K562 (cell line): ENCODE measurements at regions not wholly inside any gene's neighbourhood (a gene's known extent, or its start where the extent isn't known, plus 50 kb on each side); places are given as distances from the start of the nearest gene placed in this dataset.

ENCODE experiments used
- ARHGAP35 ChIP-seq: fragments of 450-650 bp; IDR thresholded peaks from 2 replicates; pipeline ENCODE4 v1.6.1; 2018; ENCODE audit not compliant: partially characterized antibody
- BACH1 ChIP-seq: fragments of 200-800 bp; sonication (Bioruptor generic); IDR thresholded peaks from 2 replicates; pipeline ENCODE4 v1.6.1; 2016; ENCODE audit warnings: missing genetic modification characterization, missing compliant biosample characterization
- CBFA2T3 ChIP-seq: fragments of 450-650 bp; IDR thresholded peaks from 2 replicates; pipeline ENCODE4 v1.6.1; 2017
- DPF2 ChIP-seq: fragments of 450-650 bp; IDR thresholded peaks from 2 replicates; pipeline ENCODE4 v1.6.1; 2016
- E2F8 ChIP-seq: fragments of 450-650 bp; IDR thresholded peaks from 2 replicates; pipeline ENCODE4 v1.7.1; 2018; ENCODE audit warnings: mild to moderate bottlenecking, low read depth; ENCODE audit not compliant: partially characterized antibody
- E4F1 ChIP-seq: fragments of 250-450 bp; sonication (Bioruptor Pico); IDR thresholded peaks from 2 replicates; pipeline ENCODE4 v1.5.0; 2021; ENCODE audit warnings: mild to moderate bottlenecking, borderline replicate concordance
- EGR1 ChIP-seq: fragments of 450-650 bp; conservative IDR thresholded peaks from 2 replicates; pipeline ENCODE4 v1.6.1; 2017; ENCODE audit warnings: mild to moderate bottlenecking
- FOS ChIP-seq: IDR thresholded peaks from 3 replicates; pipeline ENCODE4 v1.6.1; 2011; ENCODE audit not compliant: insufficient read length; ENCODE audit errors: extremely low read depth
- NCOA4 ChIP-seq: fragments of 450-650 bp; IDR thresholded peaks from 2 replicates; pipeline ENCODE4 v1.6.1; 2018; ENCODE audit warnings: mild to moderate bottlenecking; ENCODE audit not compliant: partially characterized antibody
- POLR2B ChIP-seq: fragments of 450-650 bp; IDR thresholded peaks from 2 replicates; pipeline ENCODE4 v1.6.1; 2018; ENCODE audit warnings: low read depth; ENCODE audit not compliant: partially characterized antibody
- PTRF ChIP-seq: fragments of 450-650 bp; IDR thresholded peaks from 2 replicates; pipeline ENCODE4 v1.6.1; 2016; ENCODE audit warnings: mild to moderate bottlenecking, missing genetic modification characterization, missing compliant biosample characterization
- RBM39 ChIP-seq: fragments of 200-400 bp; formaldehyde crosslinking; optimal IDR thresholded peaks from 2 replicates; pipeline ENCODE3; 2018; ENCODE audit warnings: low read depth, low read length
- RNF219 ChIP-seq: fragments of 250-450 bp; sonication (Bioruptor Pico); IDR thresholded peaks from 2 replicates; pipeline ENCODE4 v1.5.0; 2022; ENCODE audit warnings: mild to moderate bottlenecking
- UBTF ChIP-seq, 2 experiments: IDR thresholded peaks; 2 replicates each; pipeline ENCODE4 v1.6.1; 2012; ENCODE audit warnings: improper control_type of control experiment in 2 of 2, low read depth in 2 of 2, low read length in 2 of 2, borderline replicate concordance in 1 of 2
- XRCC4 ChIP-seq: IDR thresholded peaks from one replicate; pipeline ENCODE4 v1.6.1; 2011; ENCODE audit not compliant: insufficient read depth, insufficient read length; ENCODE audit errors: extremely low read depth
- ZC3H11A ChIP-seq: IDR thresholded peaks from 2 replicates; pipeline ENCODE4 v1.6.1; 2012; ENCODE audit warnings: low read depth, low read length, improper control_type of control experiment
- ZNF121 ChIP-seq: sonication (generic); formaldehyde crosslinking; conservative IDR thresholded peaks from 2 replicates; pipeline ENCODE4 v1.8.0; 2022; ENCODE audit warnings: missing genetic modification reagents
- ZNF696 ChIP-seq: fragments of 250-450 bp; sonication (Bioruptor Pico); conservative IDR thresholded peaks from 2 replicates; pipeline ENCODE4 v1.4.0; 2020; ENCODE audit warnings: mild to moderate bottlenecking, moderate library complexity
- ZNF766 ChIP-seq: fragments of 200-800 bp; sonication (Bioruptor generic); conservative IDR thresholded peaks from 2 replicates; pipeline ENCODE4 v1.6.1; 2016; ENCODE audit warnings: missing genetic modification characterization, missing compliant biosample characterization

GRCh38 chr22:22069450-22070370 is 87.1 kb upstream of the TOP3B start (continued):
- no peak for TF ChIP-seq RNF219 (CRISPR knock-in tag)
- TF ChIP-seq POLR2B, result no peak
- TF ChIP-seq NCOA4, result no peak
- TF ChIP-seq ZNF766 (CRISPR knock-in tag), result no peak
- no peak for TF ChIP-seq EGR1
- no peak for TF ChIP-seq E2F8
- no peak for TF ChIP-seq DPF2
- TF ChIP-seq RBM39, result no peak
- TF ChIP-seq FOS, result no peak
- TF ChIP-seq ZNF121 (CRISPR knock-in tag), result no peak
- no peak for TF ChIP-seq BACH1 (tag)
- TF ChIP-seq PTRF, result no peak
- peak in 1 of 2 experiments; percentile 33; a peak in 1 of 4 replicates for TF ChIP-seq UBTF (IDR thresholded peaks at IDR 0.05; ENCODE audit: borderline replicate concordance in 1 of 2, low read depth in 2 of 2, low read length in 2 of 2)
- TF ChIP-seq ZC3H11A, result no peak; the same call in 1 of the 2 replicates
- TF ChIP-seq ARHGAP35, result no peak
- no peak for TF ChIP-seq E4F1 (CRISPR knock-in tag)
- no peak for TF ChIP-seq XRCC4
- no peak for TF ChIP-seq CBFA2T3
- TF ChIP-seq ZNF696, result no peak
